H1 (cell line): ENCODE measurements at regions not wholly inside any gene's neighbourhood (a gene's known extent, or its start where the extent isn't known, plus 50 kb on each side); places are given as distances from the start of the nearest gene placed in this dataset.

Experiments
- CTCF ChIA-PET: fragments of 300-600 bp; sonication (Branson Sonifier 250); formaldehyde crosslinking; loops from one replicate; lab custom pipeline; 2021; ENCODE audit not compliant: partially characterized antibody; lab: Charles Lee
- POLR2A ChIA-PET: fragments of 300-600 bp; sonication (Branson Sonifier 250); formaldehyde crosslinking; loops from one replicate; lab custom pipeline; 2021; ENCODE audit warnings: inconsistent platforms; ENCODE audit not compliant: partially characterized antibody; lab: Charles Lee
- DNase-seq, 2 experiments: peaks; one replicate each; pipeline versions ENCODE4 v3.0.0 to v3.0.0-alpha.2; 2010 to 2022; ENCODE audit warnings: low spot score in 2 of 2, low read depth in 1 of 2, mixed read lengths in 1 of 2
- FAIRE-seq: peaks from 2 replicates; lab custom pipeline; 2011; peaks lifted over from hg19 to GRCh38; lab: Jason Lieb, UNC
- H2AFZ ChIP-seq: 2 replicates; pipeline ENCODE4 v1.8.1; 2012; ENCODE audit warnings: low read length, inconsistent platforms
- H2AK5ac ChIP-seq: 2 replicates; pipeline ENCODE4 v1.6.1; 2013; ENCODE audit warnings: low read depth, low read length
- H2BK120ac ChIP-seq: replicated peaks from 2 replicates; pipeline ENCODE3; 2013; ENCODE audit warnings: low read depth, low read length, inconsistent platforms
- H2BK12ac ChIP-seq: 2 replicates; pipeline ENCODE4 v1.6.1; 2013; ENCODE audit warnings: low read depth, low read length
- H2BK15ac ChIP-seq: 2 replicates; pipeline ENCODE4 v1.6.1; 2013; ENCODE audit warnings: low read length
- H2BK20ac ChIP-seq: 2 replicates; pipeline ENCODE4 v1.6.1; 2013; ENCODE audit warnings: low read length
- H2BK5ac ChIP-seq: 2 replicates; pipeline ENCODE4 v1.6.1; 2013; ENCODE audit warnings: low read depth, low read length
- H3K14ac ChIP-seq: 2 replicates; pipeline ENCODE4 v1.6.1; 2013; ENCODE audit warnings: inconsistent platforms; ENCODE audit not compliant: insufficient read length
- H3K18ac ChIP-seq: 2 replicates; pipeline ENCODE4 v1.6.1; 2013; ENCODE audit warnings: low read length; ENCODE audit errors: extremely low read depth
- H3K23ac ChIP-seq: 2 replicates; pipeline ENCODE4 v1.6.1; 2013; ENCODE audit warnings: inconsistent platforms; ENCODE audit not compliant: insufficient read length
- H3K23me2 ChIP-seq: 2 replicates; pipeline ENCODE4 v1.6.1; 2013; ENCODE audit warnings: low read depth, low read length
- H3K27ac ChIP-seq: 2 replicates; pipeline ENCODE4 v1.6.1; 2011; ENCODE audit warnings: low read depth, low read length, inconsistent platforms
- H3K27me3 ChIP-seq, 4 experiments: replicated peaks in 1 of 4; 1 replicate in 1 of 4; 2 replicates in 3 of 4; pipeline versions ENCODE4 v1.6.1 to v1.8.1; 2011 to 2013; ENCODE audit warnings: low read length in 3 of 4, mild to moderate bottlenecking in 3 of 4, inconsistent platforms in 2 of 4, mixed read lengths in 2 of 4, moderate library complexity in 1 of 4; ENCODE audit not compliant: control insufficient read depth in 3 of 4, insufficient read depth in 3 of 4; ENCODE audit errors: extremely low read depth in 1 of 4
- H3K36me3 ChIP-seq, 4 experiments: 2 replicates each; pipeline versions ENCODE4 v1.6.1 to v1.8.1; 2011 to 2013; ENCODE audit warnings: mild to moderate bottlenecking in 4 of 4, low read length in 3 of 4, moderate library complexity in 2 of 4, control low read depth in 1 of 4, inconsistent platforms in 1 of 4; ENCODE audit not compliant: insufficient read depth in 4 of 4, control insufficient read depth in 2 of 4
- H3K4ac ChIP-seq: replicated peaks from 2 replicates; pipeline ENCODE3; 2013; ENCODE audit warnings: low read length, low read depth, mixed read lengths, inconsistent platforms; ENCODE audit not compliant: insufficient read length
- H3K4me1 ChIP-seq, 4 experiments: replicated peaks in 1 of 4; 1 replicate in 1 of 4; 2 replicates in 3 of 4; pipeline versions ENCODE4 v1.6.1 to v1.8.1; 2011 to 2013; ENCODE audit warnings: low read length in 3 of 4, inconsistent platforms in 2 of 4, mixed read lengths in 1 of 4; ENCODE audit not compliant: insufficient read depth in 4 of 4, control insufficient read depth in 3 of 4
- H3K4me2 ChIP-seq, 2 experiments: 2 replicates each; pipeline versions ENCODE4 v1.6.1 to v1.8.1; 2011 to 2013; ENCODE audit warnings: low read depth in 2 of 2, low read length in 2 of 2, control low read depth in 1 of 2, inconsistent platforms in 1 of 2, mild to moderate bottlenecking in 1 of 2; ENCODE audit not compliant: insufficient read depth in 1 of 2
- H3K4me3 ChIP-seq, 4 experiments: fragments of 200-600, 300-600 bp in 1 of 4; sonication (generic), shearing (Covaris generic), sonication (Bioruptor Twin) in 1 of 4; 2 replicates each; pipeline versions ENCODE4 v1.5.1 to v1.8.1; 2011 to 2016; ENCODE audit warnings: low read length in 4 of 4, low read depth in 3 of 4, control low read depth in 2 of 4, inconsistent platforms in 2 of 4, mild to moderate bottlenecking in 2 of 4, mixed read lengths in 1 of 4, moderate library complexity in 1 of 4; ENCODE audit not compliant: insufficient read depth in 2 of 4; ENCODE audit errors: extremely low read depth in 1 of 4
- H3K56ac ChIP-seq: replicated peaks from 2 replicates; pipeline ENCODE3; 2013; ENCODE audit warnings: low read depth, mild to moderate bottlenecking, mixed read lengths, low read length, inconsistent platforms; ENCODE audit not compliant: insufficient read length
- H3K79me1 ChIP-seq: 2 replicates; pipeline ENCODE4 v1.6.1; 2013; ENCODE audit warnings: low read depth, low read length, control low read depth
- H3K79me2 ChIP-seq, 2 experiments: 2 replicates each; pipeline versions ENCODE4 v1.6.1 to v1.8.1; 2012 to 2013; ENCODE audit warnings: low read length in 2 of 2, mild to moderate bottlenecking in 2 of 2, inconsistent platforms in 1 of 2; ENCODE audit not compliant: insufficient read depth in 2 of 2, control insufficient read depth in 1 of 2
- H3K9ac ChIP-seq, 4 experiments: replicated peaks in 1 of 4; 1 replicate in 1 of 4; 2 replicates in 3 of 4; pipeline versions ENCODE4 v1.6.1 to v1.8.1; 2011 to 2013; ENCODE audit warnings: low read depth in 3 of 4, low read length in 3 of 4, control low read depth in 2 of 4, mild to moderate bottlenecking in 2 of 4, moderate library complexity in 2 of 4, inconsistent platforms in 1 of 4; ENCODE audit errors: extremely low read depth in 1 of 4
- H3K9me3 ChIP-seq, 2 experiments: 2 replicates each; pipeline versions ENCODE4 v1.6.1 to v1.8.1; 2012 to 2013; ENCODE audit warnings: mild to moderate bottlenecking in 2 of 2, moderate library complexity in 2 of 2, control low read depth in 1 of 2, inconsistent platforms in 1 of 2, low read depth in 1 of 2, low read length in 1 of 2, mixed read lengths in 1 of 2; ENCODE audit not compliant: insufficient read depth in 2 of 2
- H4K20me1 ChIP-seq, 2 experiments: replicated peaks in 1 of 2; 2 replicates each; pipeline versions ENCODE3 to v1.8.1; 2011 to 2013; ENCODE audit warnings: inconsistent platforms in 2 of 2, low read length in 2 of 2, mild to moderate bottlenecking in 1 of 2; ENCODE audit not compliant: insufficient read depth in 2 of 2, control insufficient read depth in 1 of 2
- H4K5ac ChIP-seq: 2 replicates; pipeline ENCODE4 v1.6.1; 2013; ENCODE audit warnings: low read length, low read depth, mixed read lengths, inconsistent platforms; ENCODE audit not compliant: insufficient read length
- H4K8ac ChIP-seq: 2 replicates; pipeline ENCODE4 v1.8.0; 2013; ENCODE audit warnings: mild to moderate bottlenecking, moderate library complexity, low read length, inconsistent platforms; ENCODE audit not compliant: insufficient read depth; ENCODE audit errors: extremely low read depth
- H4K91ac ChIP-seq: replicated peaks from 2 replicates; pipeline ENCODE3; 2013; ENCODE audit warnings: low read length, mixed read lengths, inconsistent platforms; ENCODE audit not compliant: insufficient read length
- EGR1 ChIP-seq: IDR thresholded peaks from 2 replicates; pipeline ENCODE4 v1.6.1; 2011; ENCODE audit warnings: low read depth, low read length, borderline replicate concordance
- WGBS, 2 experiments: shearing (Covaris generic) in 1 of 2; methylation state at CpG; one replicate each; pipeline versions ENCODE4 v1.1.6 to v1.1.7; 2013 to 2015; ENCODE audit warnings: low lambda C conversion rate in 2 of 2, mixed read lengths in 2 of 2, inconsistent platforms in 1 of 2, low coverage in 1 of 2, missing lambda C conversion rate in 1 of 2; ENCODE audit not compliant: insufficient replicate concordance in 2 of 2, insufficient coverage in 1 of 2, insufficient read length in 1 of 2; ENCODE audit errors: extremely low coverage in 1 of 2, missing lambda C conversion rate in 1 of 2; 5-methylcytosine and 5-hydroxymethylcytosine counted together

DNA sequence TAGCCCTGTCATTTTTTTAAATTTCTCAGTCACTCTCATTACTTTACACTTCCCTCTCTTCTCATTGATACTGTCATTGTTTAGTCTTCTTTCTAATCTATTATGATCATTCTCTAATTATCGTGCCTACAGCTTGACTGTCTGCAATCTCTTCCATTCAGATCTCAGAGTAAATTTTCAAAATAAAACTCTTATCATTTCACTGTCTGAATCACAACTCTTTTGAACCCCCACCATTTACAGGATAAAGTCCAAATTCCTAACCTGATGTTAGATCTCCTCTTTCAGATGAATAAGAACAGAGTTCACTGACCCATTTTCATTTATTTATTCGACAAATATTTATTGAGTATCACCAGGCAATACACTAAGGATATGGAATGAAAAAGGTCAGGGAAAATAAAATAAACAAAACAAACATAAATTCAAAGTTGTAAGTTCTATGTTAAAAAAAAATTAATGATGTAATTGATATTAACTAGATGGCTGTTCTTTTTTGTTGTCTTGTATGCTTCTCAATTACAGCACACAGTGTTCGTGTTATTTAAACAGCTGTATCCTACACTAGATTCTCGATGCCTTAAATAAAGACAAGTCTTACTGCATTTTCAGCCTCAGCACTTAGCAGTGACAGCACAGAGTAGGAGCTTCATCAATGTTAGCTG lies 631.0 kb downstream of the IRS1 start:
- Histone ChIP-seq H3K4me2 (no peak overlapping the region), H2AFZ (no peak overlapping the region), H3K27ac (no peak overlapping the region), H2AK5ac (no peak overlapping the region), H3K14ac (no peak overlapping the region), H3K9ac (no peak overlapping the region), H3K56ac (no peak overlapping the region), H3K27me3 (no peaks in the 10 kb centered on the region), H3K23me2 (no peaks in the 10 kb centered on the region), H2BK5ac (no peak overlapping the region), H4K91ac (no peak overlapping the region), H2BK20ac (no peak overlapping the region), H3K79me2 (no peaks in the 10 kb centered on the region), H3K4me1 (peaks cover 0 to 2% (median 0%) of the 10 kb centered on the region in 4 experiments; a peak in 1 of 7 replicates), H3K23ac (no peak overlapping the region), H3K4ac (no peak overlapping the region), H2BK15ac (no peak overlapping the region), H2BK12ac (no peak overlapping the region), H4K8ac (no peak overlapping the region), H4K5ac (no peak overlapping the region), H3K9me3 (0 out of 4 replicates have a peak, but pooled peaks cover 0 to 4% of the 10 kb centered on the region in 2 experiments), H3K79me1 (no peaks in the 10 kb centered on the region), H4K20me1 (no peaks in the 10 kb centered on the region), H3K36me3 (no peaks in the 10 kb centered on the region), H2BK120ac (no peak overlapping the region), H3K18ac (no peak overlapping the region), H3K4me3 (no peak overlapping the region)
- POLR2A ChIA-PET, result no interaction called here
- DNase-seq (no peak), FAIRE-seq (no peak)
- no peak for TF ChIP-seq EGR1
- WGBS, 2 experiments, result 93% methylated on average over 4 of the region's 4 CpGs; no CpG with 5 or more reads in 1 of the 2 experiments
- CTCF ChIA-PET, result interaction anchor here (1.1 kb wide), 1 partner anchor 23 kb away, joined by 5 read pairs; no protein-coding TSS in a partner anchor
